GM18502 (cell line): ENCODE measurements at regions not wholly inside any gene's neighbourhood (a gene's known extent, or its start where the extent isn't known, plus 50 kb on each side); places are given as distances from the start of the nearest gene placed in this dataset.

Experiments
- ATAC-seq: cut with Tn5 transposase; IDR thresholded peaks from one replicate; pipeline ENCODE4 v1.9.1; 2021; ENCODE audit warnings: mild to moderate bottlenecking; ENCODE audit not compliant: unreplicated experiment, poor library complexity

DNA sequence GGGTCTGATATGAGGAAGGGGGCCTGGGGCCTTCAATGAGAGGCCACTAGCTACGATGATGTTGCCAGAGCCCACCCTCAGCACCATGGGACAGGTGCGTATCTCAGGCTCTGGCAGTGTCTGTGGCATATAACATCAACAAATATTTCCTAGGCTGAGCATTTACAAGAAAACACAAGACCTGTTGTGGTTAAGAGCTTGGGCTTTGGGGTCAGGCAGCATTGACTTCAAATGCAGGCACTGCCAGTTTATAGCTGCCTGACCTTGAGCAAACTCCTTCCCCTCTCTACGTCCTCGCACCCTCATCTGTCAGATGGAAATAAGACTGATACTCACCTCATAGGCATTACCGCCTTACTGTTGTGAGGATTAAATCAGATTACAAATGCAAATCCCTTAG lies 156.0 kb downstream of the KATNAL1 start:
- ATAC-seq, result no peak

DNA sequence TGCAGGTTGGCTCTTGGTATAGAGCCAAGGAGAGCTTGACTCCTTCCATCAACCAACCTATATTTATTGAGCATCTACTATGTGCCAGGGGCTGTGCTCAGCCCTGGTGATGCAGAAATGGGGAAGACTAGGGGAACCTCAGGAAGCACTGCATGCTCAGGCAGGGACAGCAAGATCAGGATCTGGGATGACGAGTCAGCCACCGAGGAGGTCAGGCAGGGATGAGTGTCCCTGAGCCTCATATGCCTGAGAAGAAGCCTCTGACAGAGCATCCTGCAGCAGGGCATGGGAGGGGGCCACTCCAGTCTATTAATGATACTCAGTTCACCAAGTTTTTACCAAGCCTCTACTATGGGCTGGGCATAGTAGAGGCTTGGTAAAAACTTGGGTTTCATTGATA lies 158.1 kb downstream of the KATNAL1 start:
- ATAC-seq, result no peak

GRCh38 chr13:30148786-30149185 lies 158.6 kb downstream of the KATNAL1 start:
- ATAC-seq, result no peak

- ATAC-seq, result no peak
These were observed 159.1 kb downstream of the KATNAL1 start for GRCh38 chr13:30148171-30148754.

DNA sequence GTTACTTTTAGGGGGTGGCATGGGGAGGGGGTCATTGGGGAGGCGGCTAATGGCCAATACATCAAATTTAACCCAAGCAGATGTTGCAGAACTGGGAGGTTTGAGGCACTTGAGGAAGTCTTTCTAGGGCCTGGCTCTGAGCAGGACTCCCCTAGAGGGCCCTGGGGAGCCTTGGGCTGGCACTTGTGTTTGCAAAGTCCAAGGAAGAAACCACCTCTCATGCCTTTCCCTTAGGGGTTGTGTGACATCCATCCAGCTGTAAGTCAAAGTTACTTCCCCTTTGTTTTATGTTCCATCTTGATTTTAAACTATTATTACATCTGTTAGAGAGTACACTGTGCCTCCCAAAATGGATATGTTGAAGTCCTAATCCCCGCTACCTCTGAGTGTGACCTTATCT lies 159.9 kb downstream of the KATNAL1 start:
- no peak for ATAC-seq

- ATAC-seq, result no peak
These were observed 160.3 kb downstream of the KATNAL1 start for GRCh38 chr13:30147015-30147414.

DNA sequence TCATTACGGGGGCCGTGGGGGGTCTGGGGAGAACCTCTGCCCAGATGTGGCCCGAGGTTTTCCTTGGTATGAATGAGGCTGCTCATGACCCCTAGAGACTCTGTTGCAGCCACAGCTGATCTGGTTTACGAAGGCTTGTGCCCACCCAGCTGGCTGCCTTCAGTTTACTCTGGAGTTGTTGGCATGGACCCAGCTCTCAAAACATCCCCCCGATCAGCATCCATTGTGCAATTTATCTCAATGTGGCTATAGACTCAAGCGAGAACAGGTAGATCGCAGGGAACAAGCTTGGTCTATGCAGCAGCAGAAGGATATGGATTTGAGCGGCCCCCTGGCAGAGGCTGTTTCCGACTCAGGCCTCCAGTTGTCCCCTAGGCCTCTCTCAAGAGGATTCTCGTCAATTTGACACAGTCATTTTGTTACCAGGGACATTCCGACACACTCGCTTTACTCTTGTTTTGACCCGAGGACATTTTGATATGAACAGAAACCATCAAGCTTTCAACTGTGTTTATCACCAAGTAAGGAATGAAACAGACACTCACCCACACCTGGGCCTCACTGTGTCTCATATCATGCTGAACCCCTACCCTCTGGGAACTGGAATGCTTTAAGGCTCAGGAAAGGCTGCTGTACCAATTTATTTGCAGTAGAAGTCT lies 161.5 kb downstream of the KATNAL1 start:
- ATAC-seq, result peak; percentile 70

DNA sequence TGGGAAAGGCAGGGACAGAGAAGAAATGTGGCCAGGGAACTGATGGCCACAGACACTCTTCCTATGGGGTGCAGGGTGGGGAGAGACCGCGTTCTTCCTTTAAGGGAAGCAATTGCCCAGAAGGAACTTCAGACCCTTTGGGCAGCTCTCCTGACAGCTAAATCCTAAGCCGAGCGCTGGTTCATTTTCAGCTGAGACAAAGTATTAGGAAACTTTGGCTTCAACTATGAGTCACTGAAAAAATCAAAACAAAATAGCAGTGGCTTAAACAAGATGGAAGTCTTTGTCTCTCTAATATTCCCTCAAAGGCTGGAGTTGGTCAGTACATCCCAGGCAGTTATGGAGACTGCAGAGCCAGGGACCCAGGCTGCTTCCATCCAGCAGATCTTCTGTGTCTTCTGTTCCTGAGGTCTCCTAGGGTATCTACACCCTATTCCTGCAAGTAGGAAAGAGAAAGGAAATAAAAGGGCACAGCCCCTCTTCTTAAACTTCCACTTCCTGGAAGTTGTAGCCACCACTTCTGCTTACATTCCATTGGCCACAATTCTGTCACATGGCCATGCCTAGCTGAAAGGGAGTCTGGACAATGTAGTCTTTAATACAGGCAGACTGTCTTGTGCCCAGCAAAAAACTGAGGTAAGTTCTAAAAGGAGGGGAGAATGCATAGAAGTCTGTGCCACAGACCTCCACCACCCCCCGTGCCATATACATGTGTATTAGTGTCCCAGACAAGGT lies 163.5 kb downstream of the KATNAL1 start:
- ATAC-seq, result no peak

DNA sequence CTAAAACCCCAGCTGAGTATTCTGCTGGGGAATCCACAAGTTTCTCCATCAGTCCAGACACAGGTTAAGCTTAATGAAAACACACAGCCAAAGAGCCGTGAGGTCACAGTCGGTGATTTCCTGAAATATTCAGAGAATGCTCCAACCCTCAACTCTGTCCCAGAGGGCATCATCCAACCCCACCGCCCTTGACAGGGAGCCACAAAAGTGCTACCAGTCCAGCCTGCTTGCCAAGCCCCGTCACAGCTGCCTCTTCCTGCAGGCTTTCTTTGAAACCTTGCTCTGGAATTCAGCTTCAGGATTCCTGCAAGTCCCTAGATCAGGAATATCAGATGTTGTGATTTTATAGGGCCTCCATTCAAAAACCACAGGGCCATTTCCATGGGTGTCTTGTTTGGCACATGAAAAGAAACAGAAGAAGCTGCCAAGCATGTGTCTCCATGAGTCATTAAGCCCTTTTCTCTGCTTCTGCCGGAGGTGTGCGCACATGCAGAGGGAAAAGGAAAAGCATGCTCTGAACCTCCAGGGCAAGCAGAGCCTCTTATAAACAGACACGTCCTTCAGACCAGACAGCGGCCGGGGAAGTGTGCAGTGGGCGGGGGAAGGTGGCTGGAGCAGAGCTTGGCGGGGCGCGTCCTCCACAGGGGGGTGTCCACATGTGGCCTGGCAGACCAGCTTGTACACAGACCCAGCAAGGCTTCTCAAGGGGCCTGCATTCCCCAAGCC lies 164.7 kb downstream of the KATNAL1 start:
- ATAC-seq, result no peak

DNA sequence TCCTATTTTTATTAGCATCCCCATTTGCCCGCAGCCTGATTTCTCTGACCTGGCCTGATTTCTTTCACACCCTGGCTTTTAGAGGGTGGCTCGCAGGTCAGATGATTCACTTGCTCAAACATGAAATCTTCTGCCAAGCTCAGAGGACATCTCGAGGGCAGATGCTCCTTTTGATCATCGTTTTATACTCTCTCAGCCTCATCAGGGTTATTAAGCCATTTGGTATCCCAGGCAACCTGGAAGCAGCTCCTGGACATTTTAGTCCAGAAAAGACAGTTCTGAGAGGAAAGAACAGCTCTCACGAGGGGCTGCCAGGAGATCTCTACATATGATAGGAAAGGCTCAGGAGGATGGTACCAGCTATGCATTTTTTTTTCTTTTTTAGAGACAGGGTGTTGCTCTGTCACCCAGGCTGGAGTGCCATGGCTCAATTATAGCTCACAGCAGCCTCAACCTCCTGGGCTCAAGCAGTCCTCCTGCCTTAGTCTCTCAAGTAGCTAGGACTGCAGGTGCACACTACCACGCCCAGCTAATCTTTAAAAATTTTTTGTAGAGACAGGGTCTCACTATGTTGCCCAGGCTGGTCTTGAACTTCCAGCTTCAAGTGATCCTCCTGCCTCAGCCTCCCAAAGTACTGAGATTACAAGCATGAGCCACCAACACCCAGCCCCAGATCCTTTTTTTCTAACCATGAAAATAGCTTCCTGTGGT lies 165.4 kb downstream of the KATNAL1 start:
- no peak for ATAC-seq

DNA sequence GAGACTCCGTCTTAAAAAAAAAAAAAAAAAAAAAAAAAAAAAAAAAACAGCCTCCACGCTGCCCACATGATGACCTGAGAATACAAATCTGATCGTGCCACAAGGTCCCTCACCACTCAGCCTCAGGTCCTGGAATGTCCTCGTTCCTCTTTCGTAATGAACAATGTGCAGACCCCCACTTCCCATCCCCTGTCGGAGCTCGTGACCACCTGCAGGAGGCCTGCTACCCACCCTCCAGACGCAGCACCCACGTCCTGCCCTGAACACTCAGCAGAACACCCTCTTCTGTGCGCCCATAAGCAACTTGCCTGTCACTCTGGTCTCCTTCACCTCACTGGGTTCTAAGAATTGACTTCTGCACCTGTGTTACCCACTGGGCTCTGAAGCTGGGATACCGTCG lies 166.4 kb downstream of the KATNAL1 start:
- ATAC-seq, result no peak

DNA sequence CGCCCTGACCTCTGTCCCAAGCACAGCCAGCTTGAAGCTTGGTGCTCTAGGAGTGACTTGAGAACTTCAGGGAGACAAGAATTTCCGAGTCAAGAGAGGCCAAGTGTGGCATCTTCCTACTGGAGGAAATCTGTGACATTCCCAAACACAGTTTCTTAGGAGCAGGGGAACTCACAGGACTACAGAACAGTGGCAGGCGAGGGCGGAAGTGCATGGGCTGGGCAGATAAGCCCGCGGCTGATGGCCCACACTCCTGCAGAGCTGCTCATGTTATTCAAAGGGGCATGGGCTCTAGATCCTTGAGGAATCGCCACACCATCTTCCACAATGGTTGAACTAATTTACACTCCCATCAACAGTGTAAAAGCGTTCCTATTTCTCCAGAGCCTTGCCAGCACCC lies 168.8 kb downstream of the KATNAL1 start:
- no peak for ATAC-seq

- ATAC-seq, result no peak
These were observed 171.5 kb downstream of the KATNAL1 start for GRCh38 chr13:30135868-30136267.

DNA sequence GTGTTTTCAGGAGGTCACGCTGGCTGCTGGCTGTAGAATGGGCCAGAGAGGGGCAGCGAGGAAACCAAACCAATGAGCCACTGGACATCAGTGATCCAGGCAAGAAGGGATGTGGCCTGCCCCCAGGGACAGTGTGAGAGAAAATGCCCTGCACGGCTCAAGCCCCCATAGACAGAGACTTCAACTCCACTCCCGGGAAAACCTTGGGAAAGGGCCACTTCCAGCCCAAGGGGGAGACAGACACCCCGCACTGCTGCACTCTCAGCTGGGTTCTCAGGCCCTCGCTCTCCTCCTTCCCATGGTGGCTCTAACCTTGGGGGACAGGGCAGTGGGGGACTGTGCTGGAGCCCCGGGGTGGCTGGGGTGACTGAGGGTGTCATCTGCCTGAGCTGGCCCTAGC lies 172.0 kb downstream of the KATNAL1 start:
- no peak for ATAC-seq

DNA sequence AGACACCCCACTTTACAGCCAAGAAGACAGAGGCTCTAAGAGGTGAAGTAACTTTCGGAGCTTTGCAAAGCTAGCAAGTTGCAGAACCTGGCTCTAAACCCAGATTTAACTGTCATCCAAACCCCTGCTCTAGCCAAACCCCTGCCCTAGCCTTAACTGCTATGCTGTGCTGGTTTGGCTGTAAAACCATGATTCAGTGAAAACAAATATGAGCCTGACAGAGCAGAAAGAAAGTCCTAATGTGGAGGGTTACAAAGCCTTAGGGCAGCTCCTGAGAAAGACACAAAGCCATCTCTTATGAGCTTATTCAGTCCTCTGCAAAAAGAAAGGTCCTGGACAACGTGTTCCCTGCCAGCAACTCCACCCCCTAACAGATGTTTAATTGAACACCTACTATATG lies 172.8 kb downstream of the KATNAL1 start:
- ATAC-seq, result no peak

DNA sequence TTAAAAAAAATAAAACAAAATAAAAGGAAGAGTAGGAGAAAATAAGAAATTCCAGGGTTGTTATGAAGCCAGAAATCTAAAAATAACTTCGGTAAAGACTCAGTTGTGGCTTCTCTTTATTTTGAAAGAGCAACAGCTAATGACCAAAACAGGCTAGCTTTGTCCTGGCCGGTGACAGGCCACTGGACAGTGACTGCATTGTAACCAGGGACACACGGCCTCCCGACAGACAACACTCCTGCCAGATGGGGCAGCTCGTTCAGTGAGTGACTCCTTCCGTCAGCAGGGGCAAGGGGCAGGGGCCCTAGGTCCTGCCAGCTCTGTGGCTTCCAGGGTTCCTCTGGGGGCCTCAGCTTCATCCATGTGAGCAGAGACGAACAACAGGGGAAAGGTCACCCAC lies 173.4 kb downstream of the KATNAL1 start:
- no peak for ATAC-seq

DNA sequence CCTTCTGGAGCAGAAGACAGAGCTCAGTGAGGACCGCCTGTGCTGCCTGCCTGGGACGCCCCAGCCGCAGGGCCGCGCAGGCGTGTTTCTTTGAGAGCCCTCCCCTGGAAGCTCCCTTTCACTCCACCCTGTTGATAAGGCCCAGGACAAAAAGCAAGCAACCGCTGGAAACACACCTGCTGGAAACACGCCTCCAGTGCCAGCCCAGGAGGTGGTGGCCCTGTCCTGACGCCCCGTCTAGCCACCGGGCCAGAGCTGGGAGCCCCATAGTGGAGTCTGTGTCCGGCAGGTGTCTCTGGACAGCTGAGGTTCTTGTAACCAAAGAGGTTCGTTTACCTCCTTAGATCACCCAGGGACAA lies 173.8 kb downstream of the KATNAL1 start:
- no peak for ATAC-seq

DNA sequence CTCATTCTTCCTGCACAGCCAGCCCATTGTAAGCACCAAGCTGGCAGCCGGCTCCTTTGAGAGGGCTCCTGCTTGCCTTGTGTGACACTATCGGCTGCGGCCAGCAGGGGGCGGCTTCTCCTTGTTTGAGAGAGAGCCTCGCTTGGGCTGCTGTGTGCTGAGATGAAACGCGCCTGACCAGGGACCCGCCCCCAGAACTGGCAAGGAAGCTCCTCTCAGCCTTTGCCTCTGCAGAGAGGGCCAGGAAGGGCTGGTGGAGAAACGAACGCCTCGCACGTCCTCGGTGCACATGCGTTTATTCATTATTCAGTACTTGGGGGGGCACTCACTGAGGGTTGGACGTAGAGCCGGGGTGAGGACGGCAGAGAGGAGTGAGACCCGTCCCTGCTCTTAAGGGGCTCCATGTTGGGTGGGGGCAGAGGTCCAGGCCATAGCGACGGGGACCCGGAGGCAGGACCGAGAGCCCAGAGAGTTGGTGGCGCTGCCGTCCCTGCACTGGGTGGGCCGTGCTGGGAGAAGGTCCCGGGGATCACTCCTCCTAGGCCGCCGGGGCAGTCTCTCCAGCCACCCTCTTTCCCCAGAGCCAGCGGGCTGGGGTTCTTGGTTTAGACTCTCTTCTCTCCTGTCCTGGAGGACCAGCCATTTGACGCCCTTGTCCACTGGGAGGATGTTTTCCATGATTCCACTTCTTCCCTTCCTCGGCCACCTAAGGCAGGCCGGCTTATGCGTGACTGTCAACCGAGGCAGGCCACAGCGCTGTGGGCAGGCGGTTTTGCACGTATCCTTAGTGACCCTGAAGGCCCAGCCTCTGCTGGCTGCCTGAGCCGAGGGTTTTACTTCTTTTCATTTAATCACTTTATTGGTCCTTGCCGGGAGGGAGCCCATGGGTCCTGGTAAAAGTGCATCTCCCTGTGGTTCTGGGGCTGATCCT lies 174.5 kb downstream of the KATNAL1 start:
- peak; percentile 97 for ATAC-seq

GRCh38 chr13:30129411-30129810 lies 177.9 kb downstream of the KATNAL1 start:
- ATAC-seq, result no peak

DNA sequence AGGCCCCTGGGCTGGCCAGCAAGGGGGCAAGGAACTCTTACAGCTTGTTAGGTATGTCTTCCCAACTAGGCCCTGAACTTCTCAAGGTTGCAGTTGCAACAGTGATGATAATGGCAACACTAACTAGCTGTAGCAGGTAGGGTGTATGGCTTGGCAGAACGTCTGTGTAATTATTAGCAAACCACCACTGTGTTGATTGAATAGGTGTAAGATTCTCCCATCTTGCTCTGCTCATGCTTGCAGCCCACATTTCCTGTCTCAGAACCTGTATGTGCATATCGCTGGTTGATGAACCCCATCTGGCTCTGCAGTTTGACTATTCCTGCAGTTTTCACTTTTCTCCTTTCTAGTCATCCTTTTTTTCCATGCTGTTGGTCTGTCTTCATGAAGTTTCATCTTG lies 178.8 kb downstream of the KATNAL1 start:
- ATAC-seq, result no peak
